Stimulated activated CD4-positive, alpha-beta T cell treated with anti-CD3 and anti-CD28 coated beads, Interleukin-12 subunit alpha, Interleukin-12 subunit beta, amount 100 ng/mL, for 48 hours (primary cell): ENCODE measurements at regions not wholly inside any gene's neighbourhood (a gene's known extent, or its start where the extent isn't known, plus 50 kb on each side); places are given as distances from the start of the nearest gene placed in this dataset.
"Not testable (repeated sequence)": the region's sequence is repeated elsewhere in the genome, so short reads cannot be mapped to it uniquely, and the experiment has no call there.

Experiments used
- DNase-seq, 3 donors: peaks; one replicate each; pipeline ENCODE4 v3.0.0-alpha.2; 2020; ENCODE audit warnings: low read depth in 2 of 3, low spot score in 1 of 3

- DNase-seq = no peak
These were observed 93.7 kb downstream of the MRM1 start for GRCh38 chr17:36695082-36695481.

GRCh38 chr17:36695710-36696109 lies 94.3 kb downstream of the MRM1 start:
- DNase-seq = not testable (repeated sequence)

GRCh38 chr17:36696805-36697204 lies 95.4 kb downstream of the MRM1 start:
- no peak for DNase-seq

- no peak for DNase-seq
These were observed 96.6 kb downstream of the MRM1 start for GRCh38 chr17:36697903-36698530.

GRCh38 chr17:36701429-36702099 lies 100.2 kb downstream of the MRM1 start:
- no peak for DNase-seq

GRCh38 chr17:36702636-36703035 lies 101.3 kb downstream of the MRM1 start:
- no peak for DNase-seq

GRCh38 chr17:36703860-36704266 lies 102.5 kb downstream of the MRM1 start:
- DNase-seq = peak in 1 of 3 donors; percentile 31

- no peak for DNase-seq
These were observed 104.0 kb downstream of the MRM1 start for GRCh38 chr17:36705283-36705795.

- peak; percentile 17 to 43 (median 24) for DNase-seq
These were observed 104.7 kb downstream of the MRM1 start for GRCh38 chr17:36705874-36706731.

GRCh38 chr17:36707904-36708303 lies 106.5 kb downstream of the MRM1 start:
- DNase-seq = no peak

GRCh38 chr17:36714789-36715188 lies 113.4 kb downstream of the MRM1 start:
- no peak for DNase-seq

- no peak for DNase-seq
These were observed 114.6 kb downstream of the MRM1 start for GRCh38 chr17:36715951-36716350.

GRCh38 chr17:36717088-36717487 lies 115.7 kb downstream of the MRM1 start:
- DNase-seq = no peak

GRCh38 chr17:36720131-36720530 lies 118.7 kb downstream of the MRM1 start:
- no peak for DNase-seq

GRCh38 chr17:36721560-36722120 lies 120.3 kb downstream of the MRM1 start:
- peak in 1 of 3 donors; percentile 10 for DNase-seq

GRCh38 chr17:36722121-36722902 lies 120.9 kb downstream of the MRM1 start:
- DNase-seq = peak; percentile 69 to 76 (median 72)

- DNase-seq = no peak
These were observed 121.5 kb downstream of the MRM1 start for GRCh38 chr17:36722903-36723263.

GRCh38 chr17:36723459-36724025 lies 122.2 kb downstream of the MRM1 start:
- no peak for DNase-seq

GRCh38 chr17:36726199-36726598 lies 124.8 kb downstream of the MRM1 start:
- DNase-seq = no peak

GRCh38 chr17:36727052-36727451 lies 125.7 kb downstream of the MRM1 start:
- no peak for DNase-seq
